ENCODE measurements at regions not wholly inside any gene's neighbourhood (a gene's known extent, or its start where the extent isn't known, plus 50 kb on each side); places are given as distances from the start of the nearest gene placed in this dataset.

GRCh38 chr6:94238868-94239267 lies 819.5 kb upstream of the EPHA7 start:
- ChIA-PET POLR2A (no interaction called here), CTCF (no interaction called here)
- DNase-seq (ENCODE audit: extremely low spot score) = no peak
- TF ChIP-seq, protein P1, sequence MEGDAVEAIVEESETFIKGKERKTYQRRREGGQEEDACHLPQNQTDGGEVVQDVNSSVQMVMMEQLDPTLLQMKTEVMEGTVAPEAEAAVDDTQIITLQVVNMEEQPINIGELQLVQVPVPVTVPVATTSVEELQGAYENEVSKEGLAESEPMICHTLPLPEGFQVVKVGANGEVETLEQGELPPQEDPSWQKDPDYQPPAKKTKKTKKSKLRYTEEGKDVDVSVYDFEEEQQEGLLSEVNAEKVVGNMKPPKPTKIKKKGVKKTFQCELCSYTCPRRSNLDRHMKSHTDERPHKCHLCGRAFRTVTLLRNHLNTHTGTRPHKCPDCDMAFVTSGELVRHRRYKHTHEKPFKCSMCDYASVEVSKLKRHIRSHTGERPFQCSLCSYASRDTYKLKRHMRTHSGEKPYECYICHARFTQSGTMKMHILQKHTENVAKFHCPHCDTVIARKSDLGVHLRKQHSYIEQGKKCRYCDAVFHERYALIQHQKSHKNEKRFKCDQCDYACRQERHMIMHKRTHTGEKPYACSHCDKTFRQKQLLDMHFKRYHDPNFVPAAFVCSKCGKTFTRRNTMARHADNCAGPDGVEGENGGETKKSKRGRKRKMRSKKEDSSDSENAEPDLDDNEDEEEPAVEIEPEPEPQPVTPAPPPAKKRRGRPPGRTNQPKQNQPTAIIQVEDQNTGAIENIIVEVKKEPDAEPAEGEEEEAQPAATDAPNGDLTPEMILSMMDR (IDR thresholded peaks at IDR 0.05; ENCODE audit: control extremely low read depth, extremely low read depth, low read depth, missing control alignments) = no peak

DNA sequence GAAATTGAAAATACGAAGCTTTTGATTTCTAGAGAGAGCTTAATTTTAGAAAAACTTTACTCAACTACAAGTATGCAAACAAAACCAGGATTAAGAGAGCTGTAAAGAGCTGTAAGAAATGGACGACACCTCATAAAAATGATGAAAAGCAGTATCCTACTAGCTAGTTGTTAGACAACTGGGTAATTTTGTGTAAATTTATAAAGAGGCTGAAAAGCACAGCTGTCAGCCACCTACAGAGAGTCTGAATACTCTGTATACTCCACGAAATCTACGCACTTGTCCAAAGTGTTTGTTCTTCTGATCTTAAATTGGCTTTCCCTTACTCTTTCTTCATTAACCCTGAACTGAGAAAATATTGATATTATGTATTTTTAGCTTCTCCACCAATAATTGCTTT lies 808.4 kb upstream of the EPHA7 start:
- POLR2A ChIA-PET = no interaction called here
- TF ChIP-seq, protein P1 (IDR thresholded peaks at IDR 0.05; ENCODE audit: control extremely low read depth, extremely low read depth, low read depth, missing control alignments) = no peak
- DNase-seq (ENCODE audit: extremely low spot score) = no peak
- CTCF ChIA-PET = interaction anchor here (1.1 to 2.4 kb wide), 3 partner anchors 9 to 52 kb away, joined by 3 to 14 read pairs (median 5); no protein-coding TSS in a partner anchor

- no peak for DNase-seq (ENCODE audit: extremely low spot score)
- POLR2A ChIA-PET = no interaction called here
- TF ChIP-seq, protein P1 (IDR thresholded peaks at IDR 0.05; ENCODE audit: control extremely low read depth, extremely low read depth, low read depth, missing control alignments) = no peak
- CTCF ChIA-PET = no interaction called here
These were observed 798.5 kb upstream of the EPHA7 start for GRCh38 chr6:94217836-94218235.

- CTCF ChIA-PET = no interaction called here
- TF ChIP-seq, protein P1 (IDR thresholded peaks at IDR 0.05; ENCODE audit: control extremely low read depth, extremely low read depth, low read depth, missing control alignments) = no peak
- POLR2A ChIA-PET = no interaction called here
These were observed 796.2 kb upstream of the EPHA7 start for GRCh38 chr6:94215552-94215951.

DNA sequence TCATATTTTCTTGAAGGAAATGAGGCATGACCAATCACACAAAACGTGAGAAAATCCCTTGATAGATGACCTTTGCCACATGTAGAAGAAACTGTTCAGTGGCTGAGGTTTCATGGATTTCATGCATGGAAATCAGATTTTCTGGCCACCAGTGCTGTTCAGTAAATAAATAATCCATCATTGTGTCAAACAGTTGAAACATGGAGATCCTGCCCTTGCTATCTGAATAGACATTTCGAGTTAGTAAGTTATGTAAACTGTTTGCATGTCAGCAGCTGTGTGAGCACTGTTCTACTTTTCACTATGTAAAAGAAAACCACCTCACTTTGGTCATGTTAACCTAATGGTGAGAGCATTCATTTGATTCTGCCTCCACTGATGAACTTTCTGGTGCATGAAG lies 793.9 kb upstream of the EPHA7 start:
- TF ChIP-seq, protein P1 (IDR thresholded peaks at IDR 0.05; ENCODE audit: control extremely low read depth, extremely low read depth, low read depth, missing control alignments) = no peak
- CTCF ChIA-PET = no interaction called here
- POLR2A ChIA-PET = no interaction called here
- no peak for DNase-seq (ENCODE audit: extremely low spot score)

More at GRCh38 chr6:94215552-94215951, 796.2 kb upstream of the EPHA7 start:
- no peak for DNase-seq (ENCODE audit: extremely low spot score)

GRCh38 chr6:94196891-94197290 lies 777.5 kb upstream of the EPHA7 start:
- TF ChIP-seq, protein P1 (IDR thresholded peaks at IDR 0.05; ENCODE audit: control extremely low read depth, extremely low read depth, low read depth, missing control alignments) = no peak
- POLR2A ChIA-PET = no interaction called here
- DNase-seq (ENCODE audit: extremely low spot score) = no peak
- CTCF ChIA-PET = interaction anchor here (1.1 kb wide), 1 partner anchor 9 kb away, joined by 4 read pairs; no protein-coding TSS in a partner anchor

DNA sequence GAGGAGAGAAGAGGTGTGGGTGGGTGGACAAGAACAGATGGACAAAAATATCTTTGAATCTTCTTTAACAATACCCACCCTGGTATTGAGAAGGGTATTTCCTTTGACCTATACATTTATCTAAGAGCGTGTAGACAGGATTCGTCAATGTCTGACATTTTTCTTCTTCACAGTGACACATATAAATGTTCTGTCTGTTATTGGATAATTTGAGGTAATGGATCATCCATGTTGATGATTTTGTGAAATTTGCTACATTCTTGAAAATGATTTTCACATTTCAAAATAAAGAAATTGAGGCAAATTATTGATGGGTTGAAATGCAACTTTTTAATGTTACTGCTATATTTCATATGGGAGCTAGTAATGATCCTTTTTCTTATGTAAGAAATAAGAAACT lies 770.7 kb upstream of the EPHA7 start:
- ChIA-PET POLR2A (no interaction called here), CTCF (no interaction called here)
- no peak for DNase-seq (ENCODE audit: extremely low spot score)
- TF ChIP-seq, protein P1 (IDR thresholded peaks at IDR 0.05; ENCODE audit: control extremely low read depth, extremely low read depth, low read depth, missing control alignments) = no peak

Data from GM10248 (cell line).